Bronchial epithelial cell (primary cell): ENCODE measurements at regions not wholly inside any gene's neighbourhood (a gene's known extent, or its start where the extent isn't known, plus 50 kb on each side); places are given as distances from the start of the nearest gene placed in this dataset.
A peak's percentile ranks its signal among the peaks of the same experiment; 100 is the strongest.

ENCODE experiments used
- DNase-seq: peaks from one replicate; pipeline ENCODE4 v3.0.0-alpha.2; 2010; ENCODE audit warnings: low read depth
- FAIRE-seq: peaks from 2 replicates; lab custom pipeline; 2011; peaks lifted over from hg19 to GRCh38; lab: Jason Lieb, UNC
- H3K27me3 ChIP-seq: 2 replicates; pipeline ENCODE4 v1.5.1; 2011; ENCODE audit warnings: low read length; ENCODE audit not compliant: control insufficient read depth, insufficient read depth
- H3K36me3 ChIP-seq: 2 replicates; pipeline ENCODE4 v1.5.1; 2011; ENCODE audit warnings: low read length; ENCODE audit not compliant: control insufficient read depth, insufficient read depth
- H3K4me3 ChIP-seq: 2 replicates; pipeline ENCODE4 v1.5.1; 2011; ENCODE audit warnings: mild to moderate bottlenecking, low read depth, low read length, control low read depth
- CTCF ChIP-seq: IDR thresholded peaks from 2 replicates; pipeline ENCODE4 v1.5.1; 2011; ENCODE audit warnings: mild to moderate bottlenecking, moderate library complexity, low read length, control low read depth, inconsistent platforms; ENCODE audit not compliant: insufficient read depth, severe bottlenecking

GRCh38 chr4:147340591-147341120 is 140.2 kb upstream of the EDNRA start:
- DNase-seq = peak; percentile 44
- no peak for TF ChIP-seq CTCF
- H3K4me3 ChIP-seq = no peak overlapping the region
- no peaks in the 10 kb centered on the region for H3K36me3 ChIP-seq
- peak; percentile 73 for FAIRE-seq
- no peaks in the 10 kb centered on the region for H3K27me3 ChIP-seq

- no peaks in the 10 kb centered on the region for H3K27me3 ChIP-seq
- no peak for TF ChIP-seq CTCF
- no peak for FAIRE-seq
These were observed 137.2 kb upstream of the EDNRA start for GRCh38 chr4:147343692-147344091.

GRCh38 chr4:147345662-147346061 is 135.2 kb upstream of the EDNRA start:
- no peak for TF ChIP-seq CTCF
- FAIRE-seq = no peak
- DNase-seq = peak; percentile 55
- Histone ChIP-seq H3K27me3 (no peaks in the 10 kb centered on the region), H3K4me3 (no peak overlapping the region), H3K36me3 (no peaks in the 10 kb centered on the region)

More at GRCh38 chr4:147343692-147344091, 137.2 kb upstream of the EDNRA start:
- Histone ChIP-seq H3K4me3 (no peak overlapping the region), H3K36me3 (no peaks in the 10 kb centered on the region)
- DNase-seq = no peak

- no peak for TF ChIP-seq CTCF
- FAIRE-seq (no peak), DNase-seq (no peak)
- Histone ChIP-seq H3K36me3 (no peaks in the 10 kb centered on the region), H3K27me3 (no peaks in the 10 kb centered on the region), H3K4me3 (no peak overlapping the region)
These were observed 133.7 kb upstream of the EDNRA start for GRCh38 chr4:147347217-147347616.

GRCh38 chr4:147349193-147349592 is 131.7 kb upstream of the EDNRA start:
- no peak overlapping the region for H3K4me3 ChIP-seq
- FAIRE-seq (no peak), DNase-seq (no peak)
- no peak for TF ChIP-seq CTCF
- H3K36me3 ChIP-seq = no peaks in the 10 kb centered on the region
- no peaks in the 10 kb centered on the region for H3K27me3 ChIP-seq
